VCaP (cell line): ENCODE measurements at regions not wholly inside any gene's neighbourhood (a gene's known extent, or its start where the extent isn't known, plus 50 kb on each side); places are given as distances from the start of the nearest gene placed in this dataset.

Experiments used
- H3K27ac ChIP-seq: fragments of 450-650 bp; 2 replicates; pipeline ENCODE4 v1.5.1; 2017
- TF ChIP-seq, protein P1 (sequence below): fragments of 450-650 bp; conservative IDR thresholded peaks from 2 replicates; pipeline ENCODE4 v1.5.1; 2017; ENCODE audit warnings: mild to moderate bottlenecking, moderate library complexity

DNA sequence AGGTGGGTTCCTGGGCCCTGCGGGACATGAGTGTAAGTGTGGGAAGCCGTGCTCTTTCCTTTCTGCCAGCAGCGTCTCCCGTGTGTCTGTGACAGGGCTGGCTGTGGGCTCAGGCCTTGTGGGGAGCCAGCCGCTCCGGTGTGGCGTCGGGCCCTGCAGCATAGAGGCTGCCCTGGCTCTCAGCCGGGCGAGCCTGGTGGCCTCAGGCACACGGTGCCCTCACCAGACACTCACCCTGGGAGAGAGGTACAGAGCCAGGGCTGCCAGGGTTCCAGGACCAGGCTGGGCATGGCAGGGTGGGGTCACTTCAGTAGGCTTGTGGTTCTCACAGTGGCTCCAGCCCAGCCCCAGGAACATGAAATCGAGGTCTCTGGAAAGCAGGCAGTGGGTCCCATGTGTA is 324.8 kb downstream of the TEX29 start:
- TF ChIP-seq, protein P1, sequence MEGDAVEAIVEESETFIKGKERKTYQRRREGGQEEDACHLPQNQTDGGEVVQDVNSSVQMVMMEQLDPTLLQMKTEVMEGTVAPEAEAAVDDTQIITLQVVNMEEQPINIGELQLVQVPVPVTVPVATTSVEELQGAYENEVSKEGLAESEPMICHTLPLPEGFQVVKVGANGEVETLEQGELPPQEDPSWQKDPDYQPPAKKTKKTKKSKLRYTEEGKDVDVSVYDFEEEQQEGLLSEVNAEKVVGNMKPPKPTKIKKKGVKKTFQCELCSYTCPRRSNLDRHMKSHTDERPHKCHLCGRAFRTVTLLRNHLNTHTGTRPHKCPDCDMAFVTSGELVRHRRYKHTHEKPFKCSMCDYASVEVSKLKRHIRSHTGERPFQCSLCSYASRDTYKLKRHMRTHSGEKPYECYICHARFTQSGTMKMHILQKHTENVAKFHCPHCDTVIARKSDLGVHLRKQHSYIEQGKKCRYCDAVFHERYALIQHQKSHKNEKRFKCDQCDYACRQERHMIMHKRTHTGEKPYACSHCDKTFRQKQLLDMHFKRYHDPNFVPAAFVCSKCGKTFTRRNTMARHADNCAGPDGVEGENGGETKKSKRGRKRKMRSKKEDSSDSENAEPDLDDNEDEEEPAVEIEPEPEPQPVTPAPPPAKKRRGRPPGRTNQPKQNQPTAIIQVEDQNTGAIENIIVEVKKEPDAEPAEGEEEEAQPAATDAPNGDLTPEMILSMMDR: no peak
- H3K27ac ChIP-seq: no peak overlapping the region

DNA sequence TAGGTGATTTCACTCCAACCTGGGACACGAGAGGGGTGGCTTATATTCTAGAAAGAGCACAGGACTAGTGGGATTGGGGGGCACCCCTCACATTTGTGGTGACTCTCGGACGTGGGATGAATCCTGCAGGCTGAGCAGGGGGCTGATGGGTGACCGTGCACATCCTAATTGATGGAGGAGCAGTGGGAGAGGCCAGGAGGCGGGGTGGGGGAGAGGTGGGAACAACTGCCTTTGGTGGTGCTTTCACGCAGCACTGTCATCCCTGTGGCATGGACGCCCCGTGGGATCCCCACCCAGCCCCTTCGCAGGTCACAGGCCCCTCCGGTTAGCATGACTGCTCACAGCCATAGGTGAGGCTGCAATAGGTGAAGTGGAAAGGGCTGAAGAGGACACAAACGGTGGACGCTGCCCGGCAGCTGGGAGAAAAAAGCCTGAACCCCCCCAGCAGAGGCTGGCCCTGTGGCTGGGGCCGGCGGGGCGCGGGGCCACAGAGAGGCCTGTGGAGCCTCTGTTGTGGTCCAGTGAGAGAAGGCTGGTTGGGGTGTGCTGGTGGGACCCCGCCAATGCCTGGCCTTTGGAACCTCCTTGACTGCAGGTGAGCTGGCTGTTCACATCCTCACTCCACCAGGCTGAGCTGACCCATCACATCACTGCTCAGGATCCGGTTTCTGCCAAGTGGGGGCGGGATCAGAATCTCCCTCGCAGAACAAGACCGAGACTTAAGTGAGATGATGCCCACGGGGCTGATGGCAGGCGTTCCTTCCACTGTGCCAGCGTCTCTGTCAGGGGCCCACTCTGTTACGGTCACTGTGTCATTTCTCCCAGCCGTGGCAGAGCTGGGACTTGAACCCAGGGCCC is 325.4 kb downstream of the TEX29 start:
- H3K27ac ChIP-seq: no peak overlapping the region
- TF ChIP-seq, protein P1: no peak

DNA sequence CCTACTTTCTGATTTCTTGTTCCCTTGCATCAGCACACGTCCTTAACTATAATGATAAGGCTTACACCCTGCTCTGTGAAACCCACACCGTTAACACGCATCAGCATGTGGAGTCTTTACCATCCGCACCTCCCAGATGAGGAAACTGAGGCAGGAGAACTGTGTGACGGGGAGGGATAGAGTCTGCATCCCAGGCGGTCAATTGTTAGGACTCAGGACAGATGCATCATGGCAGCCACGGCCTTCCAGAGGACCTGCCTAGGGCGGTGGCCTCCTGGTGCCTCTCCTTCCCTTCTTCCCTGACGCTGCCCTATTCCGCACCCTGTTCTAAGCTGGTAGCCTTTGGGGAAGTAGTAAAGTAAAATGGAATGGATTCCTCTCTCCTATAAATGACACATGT is 326.0 kb downstream of the TEX29 start:
- TF ChIP-seq, protein P1: no peak
- H3K27ac ChIP-seq: no peak overlapping the region

DNA sequence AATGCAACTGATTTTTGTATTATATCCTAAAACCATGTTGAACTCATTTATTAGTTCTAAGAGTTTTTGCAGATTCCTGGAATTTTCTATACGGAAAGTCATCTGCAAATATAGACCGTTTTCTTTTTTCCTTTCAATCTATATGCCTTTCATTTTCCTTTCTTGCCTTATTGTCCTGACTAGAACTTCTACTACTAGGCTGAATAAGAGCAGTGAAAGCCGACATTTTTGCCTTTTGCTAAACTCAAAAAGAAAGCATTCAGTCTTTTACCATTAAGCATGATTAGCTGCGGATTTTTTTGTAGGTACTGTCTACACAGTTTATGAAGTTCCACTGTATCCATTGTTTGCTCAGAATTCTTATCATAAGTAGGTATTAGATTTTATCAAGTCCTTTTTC is 328.4 kb downstream of the TEX29 start:
- TF ChIP-seq, protein P1: no peak
- no peak overlapping the region for H3K27ac ChIP-seq

DNA sequence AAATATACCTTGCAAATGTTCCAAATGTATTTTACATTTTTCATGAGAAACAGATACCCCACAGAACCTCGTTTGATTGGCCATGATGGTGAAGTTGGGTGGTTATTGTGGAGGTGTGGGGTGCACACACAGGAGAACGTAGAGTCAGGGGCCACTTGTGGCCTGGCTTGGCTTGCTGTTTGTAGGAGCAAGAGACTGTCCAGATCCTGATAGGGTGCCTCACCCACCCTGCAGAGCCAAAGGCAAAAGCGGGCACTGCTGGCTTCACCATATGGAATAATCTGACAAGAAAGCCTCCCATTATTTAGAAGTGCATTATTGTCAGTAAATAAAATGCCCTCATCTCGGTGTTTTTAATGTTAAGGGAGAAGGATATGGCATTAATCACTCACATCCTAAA is 330.2 kb downstream of the TEX29 start:
- no peak overlapping the region for H3K27ac ChIP-seq
- TF ChIP-seq, protein P1: no peak

DNA sequence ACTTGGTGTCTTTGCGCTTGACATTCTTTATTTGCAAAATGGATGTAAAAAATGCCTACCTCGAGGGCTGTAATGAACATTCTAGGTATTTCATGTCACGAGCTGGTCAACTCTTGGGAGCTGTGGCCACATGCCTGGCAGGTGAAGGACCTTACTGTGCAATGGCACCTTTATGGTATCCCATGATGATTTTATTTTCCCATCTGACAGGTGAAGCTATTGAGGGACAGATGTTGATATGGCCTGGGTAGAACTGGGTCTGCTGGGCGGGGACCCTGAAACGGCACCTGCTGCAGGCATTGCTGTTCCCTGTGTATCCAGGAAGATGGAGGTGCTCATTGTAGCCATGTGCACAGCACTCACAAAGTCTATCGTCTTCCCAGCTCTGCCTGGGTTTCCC is 332.2 kb downstream of the TEX29 start:
- H3K27ac ChIP-seq: no peak overlapping the region
- TF ChIP-seq, protein P1: no peak

DNA sequence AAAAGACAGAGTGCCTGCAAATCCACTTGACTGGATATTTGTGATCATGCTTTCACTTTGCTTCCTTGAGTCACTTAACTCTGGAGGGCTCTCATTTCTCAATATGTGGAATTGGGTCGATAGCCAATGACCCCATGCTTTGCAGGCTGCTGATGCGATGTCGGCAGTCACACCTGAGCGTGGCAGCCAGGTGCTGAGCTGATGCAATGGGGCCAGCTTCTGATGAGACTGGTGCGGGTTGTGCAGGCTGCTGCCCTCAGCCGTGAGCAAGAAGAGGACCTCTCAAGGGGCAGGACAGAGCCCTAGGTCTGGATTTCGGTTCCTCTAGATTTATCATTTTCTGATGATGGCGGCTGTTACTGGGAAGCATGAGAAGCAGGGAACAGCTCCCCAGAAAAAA is 334.1 kb downstream of the TEX29 start:
- H3K27ac ChIP-seq: no peak overlapping the region
- TF ChIP-seq, protein P1: no peak
